Limb (tissue), 2 donors: ENCODE measurements at regions not wholly inside any gene's neighbourhood (a gene's known extent, or its start where the extent isn't known, plus 50 kb on each side); places are given as distances from the start of the nearest gene placed in this dataset.

Experiments
- DNase-seq, 2 donors: peaks; one replicate each; pipeline ENCODE4 v3.0.0-alpha.2; 2016; ENCODE audit errors: extremely low spot score in 2 of 2

DNA sequence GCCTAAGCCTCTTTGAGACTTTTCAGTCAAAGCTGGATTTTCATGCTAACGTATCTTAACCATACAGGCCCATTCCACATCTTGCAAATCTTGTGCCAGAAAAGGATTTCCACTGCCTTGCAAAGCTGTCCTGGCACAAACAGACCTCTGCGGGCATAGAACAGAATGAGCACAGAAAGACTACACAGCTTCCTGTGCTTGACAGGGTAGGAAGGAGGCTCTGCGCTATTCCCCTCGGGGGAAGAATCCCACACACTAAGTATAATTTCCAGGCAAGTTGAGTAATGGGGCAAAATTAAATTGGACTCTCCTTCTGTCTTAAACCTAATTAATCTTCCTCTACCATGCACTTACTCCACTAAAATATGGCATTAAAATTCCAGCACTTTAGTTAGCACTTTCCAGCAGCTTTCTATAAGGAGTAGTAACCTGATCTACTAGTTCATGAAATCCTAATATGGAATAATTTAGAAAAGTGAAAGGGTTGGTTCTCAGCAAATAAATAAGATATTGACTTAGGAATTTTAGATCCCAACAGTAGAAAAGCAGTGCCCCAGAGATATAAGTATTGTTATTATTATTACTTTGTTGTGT is 532.1 kb upstream of the JAG1 start:
- no peak for DNase-seq

DNA sequence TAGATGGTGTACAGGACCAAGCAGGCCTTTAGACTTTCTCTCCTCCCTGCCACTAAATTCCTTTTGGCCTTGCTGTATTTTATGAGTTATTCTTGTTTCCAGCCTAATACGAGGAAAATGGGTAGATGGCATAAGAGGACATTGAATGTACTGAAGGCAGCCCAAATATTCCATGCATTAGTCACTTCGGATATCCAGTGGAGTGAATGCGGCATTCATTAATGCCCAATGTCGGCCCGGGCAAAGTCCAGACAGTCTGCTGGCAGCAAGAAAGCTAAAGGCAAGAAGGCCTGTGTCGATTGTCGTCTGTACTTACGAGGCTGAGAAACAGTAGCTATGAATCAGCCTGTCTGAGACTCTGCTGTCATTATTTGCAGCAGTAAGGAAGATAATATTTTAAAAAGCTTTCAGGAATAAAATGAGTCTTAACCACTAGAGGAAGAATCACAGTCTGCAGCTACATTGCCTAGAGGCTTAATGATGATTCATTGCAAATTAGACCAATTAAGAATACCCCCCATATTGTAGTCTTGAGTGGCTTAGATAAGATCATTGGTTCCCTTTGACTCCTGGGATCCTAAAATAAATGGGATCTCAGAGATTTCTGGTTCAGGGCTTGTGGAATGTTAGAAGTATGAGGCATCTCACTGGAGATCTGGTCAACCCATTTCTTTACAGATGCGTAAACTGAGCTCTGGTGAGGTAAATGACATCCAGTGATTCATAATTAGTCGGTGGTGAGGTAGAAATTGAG is 534.1 kb upstream of the JAG1 start:
- DNase-seq: no peak

DNA sequence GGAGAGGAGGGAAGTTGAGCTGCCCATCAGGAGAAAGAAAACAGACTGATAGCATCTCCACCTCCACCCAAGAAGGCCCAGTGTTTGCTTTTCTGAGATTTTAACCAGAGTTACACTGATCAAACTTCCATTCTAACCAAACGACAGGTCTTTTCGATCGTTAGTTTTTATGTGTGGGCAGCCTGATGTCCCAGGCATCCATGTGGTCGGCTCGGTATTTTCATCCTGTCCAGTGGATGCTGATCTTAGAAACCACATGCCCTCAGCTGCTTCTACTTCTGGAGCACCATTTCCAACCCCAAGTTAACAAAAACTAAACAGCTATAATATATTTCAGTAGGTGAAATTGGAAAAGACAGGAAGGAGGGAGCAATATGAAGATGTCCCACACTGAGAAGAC is 536.8 kb upstream of the JAG1 start:
- DNase-seq: no peak

DNA sequence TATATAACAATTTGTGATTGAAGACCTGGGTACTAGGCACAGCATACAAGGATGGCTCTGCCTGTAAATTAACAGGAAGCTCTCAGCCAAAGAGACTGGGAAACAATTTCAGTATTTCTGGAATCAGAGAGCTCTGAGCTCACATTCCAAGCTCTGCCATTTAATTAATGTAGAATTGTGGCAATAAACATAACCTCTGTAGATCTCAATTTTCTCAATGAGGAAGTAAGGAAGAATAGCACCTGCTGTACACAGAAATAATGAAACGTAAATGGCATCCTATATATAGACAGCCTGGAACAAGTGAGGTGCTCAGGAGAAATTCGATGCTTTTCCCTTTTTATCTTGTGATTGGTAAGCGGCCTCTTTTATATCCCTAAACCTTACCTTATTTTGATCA is 538.5 kb upstream of the JAG1 start:
- DNase-seq: no peak

DNA sequence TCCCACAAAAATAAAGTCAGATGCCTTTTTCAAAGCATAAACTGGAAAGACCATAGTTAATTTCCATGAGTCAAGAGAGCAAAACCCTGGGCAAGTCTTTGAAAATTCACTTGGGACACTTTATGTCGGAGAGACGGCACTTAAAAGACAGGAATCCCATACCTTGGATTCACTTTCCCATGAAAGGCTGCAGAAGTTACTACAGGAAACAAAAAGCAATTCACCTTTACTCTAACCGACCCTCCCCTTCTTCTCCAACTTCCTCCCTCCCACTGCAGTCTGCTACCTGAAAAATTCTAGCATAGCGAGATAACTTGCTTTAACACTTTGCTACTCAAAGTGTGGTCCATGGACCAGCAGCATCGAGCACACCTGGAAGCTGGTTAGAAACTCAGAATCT is 539.1 kb upstream of the JAG1 start:
- no peak for DNase-seq

DNA sequence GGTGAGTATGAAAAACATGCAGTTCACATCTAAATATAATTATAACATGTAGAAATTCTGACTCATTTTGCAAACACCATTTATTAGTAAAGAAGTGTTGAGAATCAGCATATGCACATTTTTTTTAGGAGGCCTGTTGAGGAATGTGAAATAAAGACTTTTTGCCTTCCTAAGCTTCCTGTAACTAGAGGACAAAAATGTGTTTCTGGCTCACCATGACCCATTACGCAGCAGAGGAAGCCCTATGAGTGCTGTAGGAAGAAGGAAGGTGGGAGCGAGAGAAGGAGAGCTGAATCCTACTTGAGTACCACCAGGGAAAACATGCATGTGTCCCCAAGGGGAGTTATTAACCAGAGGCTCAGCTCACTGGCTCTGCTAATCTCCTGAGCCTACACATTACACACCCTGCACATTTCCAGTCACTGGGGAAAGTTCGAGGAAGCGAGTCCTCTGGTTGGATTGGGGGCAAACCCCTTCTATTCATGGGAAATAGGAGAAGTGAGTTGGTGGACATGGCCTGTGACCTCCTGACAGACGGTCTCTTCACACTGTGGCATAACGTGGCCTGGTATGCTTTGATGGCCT is 540.5 kb upstream of the JAG1 start:
- DNase-seq: no peak

DNA sequence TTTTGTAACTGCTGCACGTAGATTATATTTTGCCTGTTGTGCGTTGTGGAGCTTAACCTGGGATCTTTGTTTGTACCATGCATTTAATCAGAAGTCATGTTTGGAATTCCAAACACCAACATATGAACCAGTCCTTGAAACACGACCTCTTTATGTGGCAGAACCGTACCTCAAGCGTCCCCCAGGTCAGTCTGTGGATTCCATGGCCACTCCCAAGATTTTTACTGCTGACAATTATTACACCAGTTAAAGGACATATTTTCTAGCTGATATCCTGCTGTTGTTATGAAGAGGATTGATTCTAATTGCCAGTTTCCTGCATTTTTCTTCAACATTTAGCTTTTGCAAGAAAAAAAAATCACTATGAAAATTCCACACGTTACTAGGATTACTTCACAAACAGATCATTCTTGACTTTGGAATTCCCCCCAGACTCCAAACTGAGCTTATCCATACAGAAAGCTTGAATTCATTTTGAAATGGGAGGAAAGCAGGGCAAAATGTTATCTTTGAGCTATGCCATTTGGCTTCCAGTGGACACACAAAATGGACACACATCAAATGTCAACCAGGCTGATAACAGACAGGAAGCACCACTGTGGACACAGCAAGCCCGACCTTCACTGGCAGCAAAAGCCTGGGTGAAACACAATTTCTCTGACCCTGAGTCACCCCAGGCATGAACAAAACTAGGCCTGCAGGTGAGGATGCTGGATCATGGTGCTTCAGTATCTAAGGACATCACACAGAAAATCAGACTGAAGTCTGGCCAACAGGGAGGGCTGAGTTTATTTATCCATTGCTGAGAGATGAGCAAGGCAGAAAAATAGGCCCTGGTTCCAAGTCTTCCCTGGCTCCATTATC is 542.9 kb upstream of the JAG1 start:
- no peak for DNase-seq

DNA sequence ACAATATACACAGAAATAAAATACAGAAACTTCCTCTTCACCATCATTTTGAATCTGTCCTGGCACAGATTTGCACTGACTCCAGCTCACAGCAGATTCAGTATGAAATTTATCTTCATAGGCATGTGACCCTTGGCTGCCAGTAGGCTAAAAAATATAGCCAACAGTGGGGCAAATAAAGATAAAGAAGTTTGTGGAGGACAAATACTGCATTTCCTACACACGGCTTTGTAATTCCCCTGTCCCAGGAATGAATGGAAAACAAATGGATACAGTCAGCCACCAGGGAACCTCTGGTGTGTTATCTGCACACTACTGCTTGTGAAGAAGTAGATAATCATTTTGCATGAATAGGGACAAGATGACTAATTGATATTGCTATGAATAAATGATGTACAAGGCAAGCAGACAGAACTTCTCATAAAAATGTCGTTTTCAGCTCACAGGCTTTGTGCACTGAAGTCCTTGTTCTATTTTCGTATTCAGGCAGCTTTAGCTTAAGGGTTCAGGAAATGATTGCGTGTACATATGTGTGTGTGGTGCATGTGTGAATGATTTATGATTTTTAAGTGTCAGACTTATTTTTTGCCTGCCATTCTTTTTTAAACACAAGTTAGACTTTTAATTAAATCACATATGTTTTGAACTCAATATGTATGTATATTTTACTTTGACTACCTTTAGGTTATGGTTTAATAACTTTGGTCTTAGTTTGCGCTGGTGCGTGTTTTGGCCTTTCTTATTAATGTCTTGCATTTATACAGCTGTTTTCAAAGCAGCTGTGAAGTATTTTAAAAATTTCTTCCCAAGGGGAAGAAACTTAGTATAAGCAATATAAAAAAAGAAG is 543.8 kb upstream of the JAG1 start:
- DNase-seq: peak in 1 of 2 donors; percentile 51

DNA sequence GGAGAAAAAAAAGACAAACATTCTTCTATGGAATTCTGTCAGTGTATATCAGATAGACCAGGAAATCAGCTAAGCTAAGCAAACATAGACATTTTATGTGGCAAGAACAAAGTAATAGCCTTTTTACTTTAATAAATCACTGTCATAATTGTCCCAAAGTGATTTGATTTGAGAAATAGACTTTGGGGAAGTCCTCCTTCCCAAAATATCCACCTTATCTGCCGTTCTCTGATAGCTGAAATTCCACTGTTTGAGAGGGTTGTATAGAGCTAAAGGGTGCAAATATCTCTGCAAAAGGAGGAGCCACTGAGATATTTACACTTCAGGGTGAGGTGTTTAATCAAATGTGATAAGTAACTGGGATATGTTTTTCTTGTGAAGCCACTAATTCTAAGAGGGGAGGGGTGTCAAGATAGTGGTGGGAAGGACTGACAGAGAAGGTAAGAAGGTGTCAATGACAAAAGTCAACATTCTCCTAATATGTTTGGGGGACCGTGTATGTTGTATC is 544.4 kb upstream of the JAG1 start:
- no peak for DNase-seq

DNA sequence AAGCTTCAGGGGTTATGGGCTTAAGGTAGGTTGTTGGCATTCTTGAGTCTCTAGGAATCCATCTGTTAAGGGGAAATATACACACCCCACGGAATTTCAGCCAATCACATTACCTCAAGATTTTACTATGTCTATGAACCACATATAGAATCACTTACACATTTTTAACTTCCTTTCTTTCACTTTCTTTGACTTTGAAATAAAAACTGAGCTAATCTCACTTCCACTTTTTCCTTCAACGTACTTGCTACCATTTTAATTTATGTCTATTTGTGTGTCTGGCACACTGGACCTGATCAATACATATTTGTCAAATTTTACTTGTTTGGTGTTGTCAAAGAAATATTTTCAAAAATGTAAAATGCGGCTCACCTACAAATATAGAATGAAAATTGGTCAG is 545.4 kb upstream of the JAG1 start:
- DNase-seq: no peak

DNA sequence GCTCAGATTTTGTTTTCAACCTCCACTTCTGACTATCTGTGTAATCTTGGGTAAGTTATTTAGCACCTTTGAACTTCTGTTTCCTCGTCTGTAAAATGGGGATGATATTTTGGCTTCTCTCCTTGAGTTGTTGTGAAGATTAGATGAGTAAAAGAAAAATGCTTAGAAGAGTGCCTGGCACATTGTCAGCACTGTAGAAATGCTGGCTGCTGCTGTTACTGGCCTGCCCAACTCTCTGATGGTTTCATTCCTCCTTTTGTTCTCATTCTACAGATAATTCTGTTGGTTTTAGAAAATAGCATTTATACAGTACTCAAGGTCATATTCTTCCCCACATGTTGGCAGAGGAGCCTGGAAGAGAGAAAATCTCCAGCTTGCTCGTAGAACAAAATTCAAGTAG is 547.2 kb upstream of the JAG1 start:
- DNase-seq: no peak

DNA sequence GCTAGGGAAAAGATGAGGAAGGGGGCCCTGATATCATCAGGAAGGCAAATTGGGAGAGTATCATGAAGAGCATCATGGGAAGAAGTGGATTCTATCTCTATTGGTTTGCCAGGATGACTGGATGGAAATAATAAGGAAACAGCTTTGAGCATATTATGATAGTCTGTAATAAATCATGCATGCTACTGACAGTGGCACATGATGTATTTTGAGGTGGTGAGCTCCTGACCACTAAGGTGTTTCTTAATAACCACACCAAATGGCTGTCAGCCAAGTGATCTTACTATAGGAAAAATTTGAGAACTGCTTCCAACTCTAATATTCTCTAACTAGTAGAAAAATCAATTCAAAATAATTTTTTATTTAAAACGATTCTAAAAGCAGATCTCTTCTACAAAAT is 548.4 kb upstream of the JAG1 start:
- no peak for DNase-seq

DNA sequence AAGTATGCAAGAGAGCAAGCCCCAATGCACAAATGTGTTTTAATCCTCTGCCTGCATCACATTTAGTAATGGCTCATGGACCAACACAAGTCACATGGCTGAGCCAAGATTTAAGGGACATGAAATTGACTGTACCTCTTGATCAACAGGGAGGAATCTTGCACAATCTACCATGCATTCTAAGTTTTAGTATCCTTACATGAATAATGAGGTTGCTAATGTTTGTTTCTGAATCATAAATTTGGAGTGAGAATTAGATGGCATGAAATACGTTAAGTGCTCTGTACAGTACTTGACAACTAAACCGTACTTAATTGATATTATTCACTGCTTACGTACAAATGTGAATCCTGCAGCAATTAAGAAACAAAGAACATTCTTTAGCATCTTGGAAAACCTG is 553.8 kb upstream of the JAG1 start:
- no peak for DNase-seq

DNA sequence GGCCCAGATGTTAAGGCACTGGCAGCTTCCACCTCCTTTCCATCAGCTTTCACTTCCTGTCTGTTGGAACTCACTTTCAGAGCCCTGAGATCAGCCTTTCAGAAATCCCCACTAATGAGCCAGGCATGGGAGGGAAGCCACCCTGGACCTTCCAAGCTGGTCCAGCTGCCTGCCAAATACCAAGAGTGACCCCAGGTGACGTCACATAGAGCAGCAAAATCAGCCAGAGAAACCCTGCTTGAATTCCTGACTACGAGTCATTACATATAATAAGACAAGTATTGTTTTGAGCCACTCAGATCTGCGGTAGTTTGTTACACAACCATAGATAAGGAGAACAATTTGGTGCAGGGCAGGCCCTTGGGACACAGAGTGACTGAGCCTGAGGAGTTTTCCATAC is 556.0 kb upstream of the JAG1 start:
- no peak for DNase-seq

DNA sequence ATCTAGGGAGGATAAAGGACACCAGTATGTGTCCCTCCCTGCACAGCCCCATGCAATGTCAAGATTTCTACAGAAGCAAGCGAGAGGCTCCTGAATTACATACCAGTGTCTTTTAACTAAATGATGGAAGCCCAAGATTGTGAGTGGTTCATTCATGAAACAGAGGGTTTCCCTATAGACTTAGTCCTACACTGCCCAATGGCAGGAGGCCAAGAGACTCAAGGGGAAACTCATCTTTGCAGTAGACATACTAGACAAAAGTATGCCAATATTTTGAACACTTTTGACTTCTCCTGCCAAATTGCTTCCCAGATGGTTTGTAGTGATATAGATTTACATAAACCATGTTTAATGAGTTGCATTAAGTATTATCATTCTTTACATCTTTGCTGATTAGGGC is 557.2 kb upstream of the JAG1 start:
- DNase-seq: no peak

DNA sequence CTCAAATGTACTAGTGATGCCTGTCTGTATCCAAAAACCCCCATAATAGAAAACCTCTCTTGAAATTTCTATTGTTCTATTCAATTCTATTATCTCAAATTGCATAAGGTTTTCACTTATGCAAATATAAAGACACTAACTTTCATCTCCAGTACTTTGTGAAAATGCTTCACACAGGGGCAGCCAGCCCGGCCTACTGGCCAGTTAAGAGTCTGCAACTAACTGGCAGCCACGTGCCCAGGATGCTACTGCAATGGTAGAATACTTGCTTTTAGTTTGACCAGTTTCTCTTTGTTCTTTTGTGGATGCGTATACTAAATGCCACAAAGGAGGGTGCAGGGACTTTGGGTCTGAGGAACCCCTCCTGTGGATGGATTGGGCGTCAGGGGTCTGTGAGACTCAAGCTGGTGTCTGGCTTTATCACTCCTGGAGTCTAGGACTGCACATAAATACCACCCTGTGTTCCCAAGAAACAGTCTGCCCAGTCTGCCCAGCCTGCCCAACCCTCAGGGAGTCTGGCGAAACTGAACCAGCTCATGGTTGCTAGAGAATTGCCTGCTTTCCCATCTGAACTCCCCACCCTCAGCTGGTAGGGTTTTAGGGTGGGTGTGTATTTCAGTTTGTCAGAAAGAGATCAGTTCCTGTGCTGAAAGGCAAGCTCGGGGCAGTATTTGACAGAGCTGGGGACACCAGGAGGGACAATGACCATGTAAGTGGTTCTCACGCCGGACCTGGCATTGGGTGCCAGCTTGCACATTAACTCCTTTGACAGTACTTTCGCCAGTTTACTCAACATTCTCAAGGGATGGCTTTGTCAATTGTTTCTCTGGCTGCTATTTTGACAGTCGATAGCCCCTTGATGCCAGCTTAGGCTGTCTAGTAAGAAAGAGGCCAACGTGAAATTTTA is 558.2 kb upstream of the JAG1 start:
- no peak for DNase-seq

DNA sequence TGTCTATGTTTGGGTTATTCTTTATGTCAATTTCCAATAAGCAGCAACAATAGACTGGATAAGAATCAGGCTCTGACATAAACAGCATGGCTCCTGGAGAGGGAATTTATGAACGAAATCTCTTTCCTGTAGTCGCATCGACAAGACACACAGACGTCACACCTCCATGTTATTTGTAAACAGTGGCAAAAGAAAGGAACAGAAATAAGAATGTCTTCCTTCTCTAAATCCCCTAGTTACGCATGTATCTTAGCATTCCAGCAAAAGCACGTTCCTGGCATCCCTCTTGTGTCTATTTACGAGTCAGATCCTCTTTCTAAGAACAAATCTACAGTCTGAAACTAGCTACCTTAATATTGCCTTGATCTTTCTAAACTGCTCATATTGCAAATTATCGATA is 559.1 kb upstream of the JAG1 start:
- DNase-seq: no peak

DNA sequence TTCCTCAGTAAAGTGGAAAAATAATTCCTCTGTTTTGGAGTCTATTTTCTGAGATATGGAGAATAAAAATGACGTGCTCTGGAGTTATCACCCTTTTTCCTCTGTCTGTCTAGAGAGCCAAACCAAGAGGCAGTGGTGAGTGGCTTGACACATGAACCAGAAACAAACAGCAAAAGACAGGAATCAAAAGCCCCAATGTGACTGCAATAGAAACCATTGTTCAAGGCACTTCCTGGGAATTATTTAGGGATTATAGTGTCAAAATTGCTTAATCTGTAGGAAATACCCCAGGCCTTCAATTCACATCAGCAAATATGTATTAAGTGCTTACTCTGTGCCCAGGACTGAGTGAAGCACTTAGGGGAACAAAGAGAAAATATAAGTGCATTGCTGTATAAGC is 560.4 kb upstream of the JAG1 start:
- no peak for DNase-seq

DNA sequence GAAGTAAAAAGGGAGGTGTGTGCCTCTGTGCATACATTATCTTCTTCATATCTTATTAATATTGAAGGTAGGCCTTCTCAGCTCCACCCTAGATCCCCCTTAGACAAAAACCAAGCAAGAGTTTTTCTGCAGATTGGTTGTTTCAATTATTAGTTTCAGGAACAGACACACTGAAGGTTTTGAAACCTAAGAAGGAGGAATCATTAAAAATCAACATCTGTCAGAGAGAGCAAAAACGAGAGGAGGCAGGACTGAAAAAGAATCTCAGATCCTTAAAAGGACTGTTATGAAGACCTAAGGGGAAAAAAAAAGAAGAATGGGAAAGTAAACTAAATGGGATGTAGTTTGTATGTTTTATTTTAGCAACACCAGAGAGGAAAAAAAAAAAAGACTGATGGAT is 560.8 kb upstream of the JAG1 start:
- no peak for DNase-seq

DNA sequence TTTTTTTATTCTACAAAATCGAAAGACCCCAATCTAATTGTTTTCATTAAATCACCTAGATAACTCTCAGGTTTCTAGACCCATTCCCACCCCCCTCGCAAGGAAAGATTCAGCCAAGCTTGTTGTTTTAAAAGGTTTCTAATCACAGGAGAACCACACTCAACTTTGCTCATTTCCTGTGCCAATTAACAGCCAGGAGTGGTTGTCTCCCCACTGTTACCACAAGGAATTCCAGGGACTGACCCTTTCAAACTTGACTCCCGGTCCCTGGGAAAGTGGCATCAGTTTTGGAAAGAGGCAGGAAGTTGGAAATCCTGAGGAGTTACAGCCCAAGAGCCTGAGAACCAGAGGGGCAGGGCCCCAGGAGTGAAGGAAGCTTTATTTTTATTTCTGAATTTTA is 561.3 kb upstream of the JAG1 start:
- DNase-seq: no peak
